GM19239 (cell line): ENCODE measurements at regions not wholly inside any gene's neighbourhood (a gene's known extent, or its start where the extent isn't known, plus 50 kb on each side); places are given as distances from the start of the nearest gene placed in this dataset.

Source experiments
- DNase-seq: peaks from one replicate; pipeline ENCODE4 v3.0.0; 2011; ENCODE audit warnings: low spot score; ENCODE audit not compliant: insufficient read length
- FAIRE-seq: peaks from 2 replicates; lab custom pipeline; 2011; peaks lifted over from hg19 to GRCh38; lab: Jason Lieb, UNC

DNA sequence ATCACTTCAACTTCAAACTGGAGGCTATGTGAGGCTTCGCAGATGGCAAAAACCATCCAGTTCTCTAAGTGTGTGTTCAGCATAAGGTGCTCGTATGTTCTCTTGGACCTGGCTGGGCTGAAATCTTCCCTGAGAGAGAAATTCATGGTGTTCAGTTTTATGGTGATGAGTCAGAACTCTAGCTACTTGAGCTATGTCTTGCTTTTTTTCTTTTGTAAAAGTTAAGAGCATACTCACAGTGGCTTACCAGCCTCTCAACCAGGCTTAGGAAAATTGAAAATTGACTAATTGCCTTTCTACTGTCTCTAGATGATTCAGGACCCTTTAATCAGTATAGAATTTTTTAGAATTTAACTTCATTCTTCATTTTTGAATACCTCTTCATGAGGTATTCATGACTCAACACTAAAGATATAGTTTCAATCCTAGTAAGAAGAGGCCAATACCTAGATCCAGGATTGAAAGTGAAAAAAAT lies 617.5 kb downstream of the TBL1XR1 start:
- no peak for DNase-seq
- FAIRE-seq: peak; percentile 64

DNA sequence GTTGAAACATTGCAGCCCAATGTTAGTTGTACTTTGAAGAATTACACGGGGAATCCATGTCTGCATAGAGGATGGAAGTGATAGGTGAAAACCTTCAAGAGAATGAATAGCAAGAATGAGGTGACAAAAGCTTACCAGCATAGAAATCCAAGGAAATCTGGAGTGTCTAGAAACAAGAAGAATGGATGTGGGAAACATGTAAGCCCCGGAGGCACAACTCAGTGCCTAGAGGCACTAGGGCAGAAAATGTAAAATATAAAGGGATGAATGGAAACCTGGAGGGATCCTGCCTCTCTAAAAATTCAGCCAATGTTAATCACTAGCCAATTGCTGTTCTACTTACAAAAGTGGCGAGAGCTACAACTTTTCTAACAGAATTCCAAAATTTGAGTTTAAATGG lies 619.0 kb downstream of the TBL1XR1 start:
- no peak for DNase-seq
- FAIRE-seq: no peak

DNA sequence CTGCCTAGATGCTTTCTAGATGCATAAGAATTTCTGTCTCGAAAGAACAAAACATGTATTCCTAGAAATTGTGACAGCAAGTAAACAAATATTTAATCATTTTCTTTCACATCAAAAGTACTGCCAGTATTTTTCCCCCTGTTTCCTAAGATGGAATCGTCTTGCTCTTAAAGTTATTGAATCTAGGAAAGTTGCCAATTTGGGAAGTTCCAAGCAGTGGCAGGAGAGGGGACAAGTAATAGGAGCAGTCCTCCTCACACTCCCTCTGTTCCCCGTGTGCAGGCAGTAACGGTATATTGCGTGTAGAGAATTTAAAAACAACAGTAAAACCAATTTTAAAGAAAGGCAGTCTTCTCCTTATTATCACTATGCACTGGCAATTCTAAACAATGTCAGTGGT lies 619.8 kb downstream of the TBL1XR1 start:
- FAIRE-seq: no peak
- DNase-seq: no peak

DNA sequence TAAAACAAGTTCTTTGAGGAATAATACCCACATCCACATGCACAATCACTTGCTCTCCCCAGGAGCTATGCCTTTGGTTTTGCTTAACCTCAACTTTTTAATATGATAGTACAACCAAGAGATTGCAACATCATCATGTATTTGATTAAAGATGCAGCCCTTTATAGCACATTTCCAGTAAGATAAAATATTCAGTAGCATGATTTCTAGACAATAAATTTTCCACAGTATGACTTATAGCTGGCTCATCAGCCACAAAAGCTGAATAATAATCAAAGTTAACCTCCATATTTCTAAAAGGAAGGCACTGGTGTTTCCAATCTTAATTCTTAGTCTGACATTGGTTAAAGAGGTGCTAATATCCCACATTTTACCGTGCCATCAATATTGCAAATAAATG lies 622.5 kb downstream of the TBL1XR1 start:
- FAIRE-seq: no peak

DNA sequence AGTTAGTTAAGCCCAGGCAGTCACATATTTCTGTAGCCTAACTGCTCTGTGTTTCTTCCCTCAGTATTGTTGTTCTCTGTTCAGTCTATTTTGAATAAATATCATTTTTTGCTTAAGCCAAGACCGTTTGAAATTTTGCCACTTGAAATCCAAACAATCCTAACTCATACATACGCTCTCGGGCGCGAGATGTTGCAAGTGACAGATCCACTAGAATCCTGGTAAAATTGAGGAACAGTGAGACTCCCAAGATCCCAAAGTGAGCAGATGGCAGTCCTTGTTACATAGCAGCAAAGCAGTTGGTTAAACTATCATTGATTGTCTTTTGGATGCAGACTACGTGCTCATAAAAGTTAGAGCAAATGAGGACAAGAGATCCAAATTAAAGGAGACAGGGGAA lies 625.4 kb downstream of the TBL1XR1 start:
- FAIRE-seq (no peak), DNase-seq (no peak)

More for the DNA sequence above, 622.5 kb downstream of the TBL1XR1 start:
- DNase-seq: no peak

DNA sequence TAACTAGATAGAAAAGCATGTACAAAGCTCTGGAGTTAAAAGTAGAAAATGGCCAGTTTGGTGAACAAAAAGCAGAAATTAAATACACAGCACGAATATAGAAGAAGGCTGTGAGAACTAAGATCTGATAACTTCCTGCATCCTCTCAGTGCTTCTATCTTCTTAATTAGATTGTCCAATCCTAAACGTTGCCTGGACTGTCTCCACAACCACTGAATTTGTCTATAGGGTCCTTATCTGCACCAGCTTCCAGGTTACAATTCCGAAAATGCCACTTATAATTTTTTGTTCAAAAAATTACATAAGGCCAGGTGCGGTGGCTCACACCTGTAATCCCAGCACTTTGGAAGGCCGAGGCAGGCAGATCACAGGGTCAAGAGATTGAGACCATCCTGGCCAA lies 626.3 kb downstream of the TBL1XR1 start:
- FAIRE-seq (no peak), DNase-seq (no peak)

DNA sequence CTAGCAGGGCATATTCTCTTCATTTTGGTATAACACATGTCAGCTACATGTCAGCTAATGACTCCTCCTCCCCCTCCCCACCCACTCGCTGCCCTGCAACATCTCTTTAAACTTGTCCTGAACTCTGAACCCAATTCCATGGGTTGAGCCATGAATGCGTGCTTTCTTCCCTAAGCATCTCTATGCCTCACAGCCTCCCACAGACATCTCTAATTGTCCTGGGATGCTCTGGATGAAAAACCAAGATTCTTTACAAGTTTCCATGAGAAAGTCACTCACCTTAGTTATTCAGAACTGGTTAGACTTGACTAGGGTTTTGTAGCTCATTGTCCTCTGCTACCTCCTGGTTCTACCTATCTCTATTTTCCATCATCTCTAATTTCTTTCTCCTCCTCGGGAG lies 629.1 kb downstream of the TBL1XR1 start:
- DNase-seq (no peak), FAIRE-seq (no peak)

DNA sequence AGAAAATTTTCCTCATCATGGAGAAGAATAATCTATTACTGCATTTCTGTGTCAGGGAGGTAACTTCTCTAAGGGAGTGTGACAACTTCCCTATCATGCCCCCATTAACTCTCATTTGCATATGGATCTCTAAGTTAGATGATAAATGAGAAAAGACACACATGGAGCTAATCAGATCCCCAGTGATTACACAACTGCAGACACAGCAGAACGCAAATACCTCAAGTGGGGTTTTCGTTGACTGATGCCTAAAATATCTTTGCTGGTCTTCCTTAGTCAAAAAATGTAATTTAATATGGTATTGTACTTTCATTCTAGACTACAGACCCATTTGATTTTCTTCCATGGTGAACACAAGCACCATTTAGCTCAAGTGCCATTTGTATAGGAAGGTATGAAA lies 630.5 kb downstream of the TBL1XR1 start:
- no peak for DNase-seq
- no peak for FAIRE-seq

DNA sequence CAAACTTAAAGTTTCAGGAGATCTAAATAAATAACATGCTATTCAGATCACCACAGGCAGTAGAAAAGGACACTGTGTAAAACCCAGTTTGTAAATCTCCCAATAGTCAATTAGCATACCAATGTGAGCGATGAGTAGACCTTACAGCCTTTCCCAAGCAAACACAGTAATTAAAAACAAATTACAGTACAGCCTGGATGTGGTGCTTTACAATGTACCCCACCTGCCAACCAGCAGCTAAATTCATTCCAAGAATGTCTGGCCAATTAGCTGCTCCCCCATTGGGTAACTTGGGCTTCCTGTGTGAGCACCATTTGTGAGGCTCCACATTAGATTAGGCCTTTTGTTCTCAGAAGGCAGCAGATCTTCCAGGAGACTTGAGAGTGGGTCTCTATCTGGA lies 635.0 kb downstream of the TBL1XR1 start:
- FAIRE-seq (no peak), DNase-seq (no peak)

DNA sequence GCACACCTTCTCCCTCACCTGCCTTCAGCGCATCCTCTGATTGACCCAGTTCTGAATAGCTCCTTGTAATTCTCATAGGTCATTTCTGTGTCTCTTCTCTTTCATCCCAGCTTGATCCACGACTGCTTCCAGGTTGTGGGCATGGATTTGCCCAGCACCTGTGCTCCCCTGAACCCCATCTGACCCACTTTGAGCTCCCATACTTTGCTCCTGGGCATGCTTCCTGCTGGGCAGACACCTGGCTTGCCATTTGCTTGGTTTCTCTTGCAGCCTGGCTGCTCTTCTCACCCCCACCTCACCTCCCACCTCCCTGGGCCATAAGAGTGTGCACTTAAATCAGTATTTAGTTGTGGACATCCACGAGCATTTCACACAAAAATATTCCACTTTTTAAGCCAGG lies 635.5 kb downstream of the TBL1XR1 start:
- no peak for FAIRE-seq
- no peak for DNase-seq

DNA sequence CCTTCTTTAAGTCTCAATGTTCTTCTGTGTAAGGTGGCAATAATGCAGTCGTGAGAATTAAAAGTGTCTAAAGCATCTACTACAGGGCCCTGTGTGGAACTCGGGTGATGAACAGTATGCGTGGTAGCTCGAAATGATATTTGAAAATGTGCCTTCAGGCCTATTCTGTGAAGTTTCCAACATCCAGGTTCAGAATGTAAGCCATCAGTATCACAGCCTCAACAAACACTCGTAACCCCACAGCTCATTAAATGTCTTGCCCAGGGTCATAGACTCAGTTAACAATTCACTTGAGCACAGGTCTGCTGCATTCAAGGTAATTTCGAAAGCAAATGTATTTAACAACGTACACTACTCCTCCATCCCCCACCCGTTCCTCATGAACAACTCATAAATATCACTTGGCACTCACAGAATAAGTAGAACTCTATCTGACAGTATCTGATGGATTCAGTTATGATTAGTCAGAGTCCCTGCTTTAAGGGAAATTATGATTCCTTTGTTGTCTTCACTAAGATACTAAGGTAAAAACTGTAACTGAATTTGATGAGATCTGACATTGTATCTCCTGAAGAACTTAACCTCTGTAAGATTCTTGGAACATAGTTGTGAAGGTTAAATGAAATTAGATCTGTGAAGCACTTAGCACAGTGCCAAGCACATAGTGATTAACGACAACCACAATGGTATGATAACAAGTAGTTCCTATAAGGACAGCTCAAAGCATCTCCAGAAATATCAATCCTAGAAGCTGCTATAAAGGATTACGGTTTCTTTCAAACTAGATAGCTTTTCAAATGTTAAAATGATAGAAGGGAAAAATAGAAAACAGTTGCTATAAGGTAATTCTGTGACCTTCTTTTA lies 642.3 kb downstream of the TBL1XR1 start:
- FAIRE-seq: no peak
- DNase-seq: no peak

DNA sequence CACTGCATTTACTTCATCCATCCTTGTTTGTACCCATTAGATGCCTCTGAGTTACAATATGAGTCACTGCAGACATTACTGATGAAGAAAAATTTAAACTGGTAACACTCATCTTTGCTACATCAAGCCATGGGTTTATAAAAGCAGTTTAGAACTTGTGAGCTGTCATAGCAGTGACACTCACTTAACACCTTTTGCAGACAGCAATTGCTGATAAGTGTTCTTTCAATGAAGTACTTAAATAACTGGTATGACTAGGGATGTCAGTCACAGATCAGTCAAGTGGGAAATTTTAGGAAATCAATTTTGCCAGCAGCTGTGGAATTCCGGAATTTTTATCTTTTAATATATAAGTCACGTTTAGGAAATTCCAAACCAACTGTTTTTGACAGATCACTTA lies 643.0 kb downstream of the TBL1XR1 start:
- FAIRE-seq: no peak
- no peak for DNase-seq

DNA sequence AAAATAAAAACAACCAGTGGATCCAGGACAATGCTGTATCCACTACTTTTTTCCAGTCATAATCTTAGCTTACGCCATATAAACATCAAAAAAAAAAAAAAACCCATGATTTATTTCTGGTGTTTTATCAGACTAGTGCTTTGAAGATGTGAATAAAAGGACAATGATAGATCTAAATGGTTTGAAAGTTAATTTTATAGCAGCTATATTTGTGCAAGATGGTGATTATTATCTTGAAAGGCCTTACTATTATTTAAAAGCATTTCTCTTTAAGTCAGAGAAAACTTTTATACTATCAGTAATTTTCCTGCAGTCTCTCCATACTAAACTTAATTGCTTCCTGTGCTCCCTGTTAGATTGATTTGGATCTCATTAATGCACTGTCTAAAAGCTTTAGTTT lies 670.3 kb downstream of the TBL1XR1 start:
- DNase-seq: no peak
- no peak for FAIRE-seq

DNA sequence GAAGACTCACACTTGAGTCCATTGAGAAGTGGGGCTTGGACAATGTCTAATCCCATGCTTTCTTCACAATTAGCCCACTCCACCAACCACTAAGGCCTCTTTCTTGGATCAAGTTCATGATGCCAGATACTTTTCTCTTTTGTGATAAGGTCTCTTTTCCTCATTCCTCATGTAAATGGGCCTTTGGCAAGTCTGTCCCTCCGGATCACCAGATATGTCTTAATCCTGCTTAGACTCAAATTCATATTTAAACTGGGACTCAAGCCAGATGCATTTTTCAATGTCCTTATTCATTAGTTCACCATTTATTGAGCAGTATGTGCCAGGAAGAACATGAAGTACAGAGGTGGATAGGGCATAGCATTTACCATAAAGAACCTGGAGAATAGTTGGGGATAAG lies 671.1 kb downstream of the TBL1XR1 start:
- FAIRE-seq: no peak
- DNase-seq: no peak

DNA sequence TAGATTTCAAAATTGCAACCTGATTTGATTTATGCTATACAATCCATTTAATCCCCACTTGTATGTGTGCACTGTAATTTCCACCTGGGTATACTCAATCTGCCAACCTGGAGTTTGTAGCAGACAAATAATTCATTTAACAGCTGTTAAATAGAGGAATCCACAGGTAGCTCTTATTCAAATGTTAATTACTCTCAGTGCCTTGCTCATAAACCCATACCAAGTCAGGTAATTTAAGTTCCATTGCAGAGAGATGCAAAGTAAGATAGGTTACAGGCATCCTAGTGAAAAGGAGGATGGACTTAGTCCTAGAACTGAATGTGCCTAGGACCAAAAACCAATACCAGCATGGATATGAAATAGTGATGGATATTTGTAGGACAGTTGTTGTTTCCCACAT lies 674.2 kb downstream of the TBL1XR1 start:
- no peak for FAIRE-seq
- DNase-seq: no peak

DNA sequence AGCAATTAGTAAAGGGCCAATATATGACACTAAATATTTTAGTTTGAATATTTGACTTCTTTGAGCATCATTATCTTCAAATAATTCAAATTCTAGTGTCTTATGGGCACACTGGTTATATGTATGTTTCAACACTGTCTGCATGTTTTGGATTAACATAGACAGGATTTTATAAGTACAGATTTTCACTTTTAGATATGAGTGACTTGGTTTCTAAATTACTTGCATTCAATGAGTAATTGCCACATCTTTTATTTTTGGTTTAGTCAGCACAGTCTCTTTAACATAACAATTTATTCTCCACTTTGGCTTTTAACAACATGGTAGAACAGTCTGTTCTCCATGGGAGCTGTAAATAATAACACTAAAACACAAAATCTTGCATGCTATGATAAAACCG lies 674.8 kb downstream of the TBL1XR1 start:
- DNase-seq (no peak), FAIRE-seq (no peak)

DNA sequence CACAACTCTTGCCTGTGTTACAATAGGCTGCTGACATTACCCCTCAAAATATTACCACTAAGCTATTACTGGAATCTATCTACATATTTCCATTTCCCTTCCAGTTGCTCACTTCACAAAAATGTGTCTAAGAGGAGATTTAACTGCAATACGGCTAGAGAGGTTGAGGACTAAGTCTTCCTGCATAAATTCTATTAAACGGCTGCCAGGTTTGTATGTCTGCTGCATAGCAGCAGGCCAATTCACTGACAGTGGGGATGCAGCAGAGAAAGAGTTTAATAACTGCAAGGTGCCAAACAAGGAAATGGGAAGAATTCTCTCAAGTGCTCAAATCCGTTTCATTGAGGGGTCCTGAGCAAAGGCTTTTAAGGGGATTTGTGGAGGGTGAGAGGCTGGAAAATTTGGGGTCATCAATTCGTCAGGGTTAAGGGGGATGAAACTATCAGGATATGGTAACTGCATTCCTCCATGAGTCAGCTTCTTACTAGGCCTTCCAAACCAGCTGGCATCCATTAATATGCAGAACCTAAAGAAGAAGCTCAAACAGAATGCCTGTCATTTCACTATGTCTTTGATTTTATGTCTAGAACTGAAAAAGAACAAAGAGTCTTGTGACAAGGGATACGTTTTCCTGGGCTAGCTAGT lies 675.6 kb downstream of the TBL1XR1 start:
- no peak for DNase-seq
- FAIRE-seq: no peak

DNA sequence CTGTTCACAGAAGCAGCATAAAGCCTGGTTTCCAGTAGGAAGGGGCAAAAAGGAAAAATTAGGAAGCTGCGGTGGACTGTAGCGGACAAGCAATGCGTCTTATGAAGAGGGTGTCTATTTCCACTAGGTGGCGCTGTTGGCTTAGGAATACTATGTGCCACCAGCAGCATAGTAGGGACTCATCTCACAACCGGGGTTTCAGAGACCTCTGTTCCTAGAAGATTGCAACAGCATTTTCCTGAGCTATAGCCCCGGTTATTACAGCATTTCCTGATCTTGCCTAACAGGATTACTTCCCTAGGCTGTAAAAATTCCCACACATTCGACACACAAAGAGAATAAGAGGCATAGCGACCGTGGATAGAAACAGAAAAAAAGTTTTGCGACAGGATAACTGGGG lies 683.0 kb downstream of the TBL1XR1 start:
- FAIRE-seq (no peak), DNase-seq (no peak)

DNA sequence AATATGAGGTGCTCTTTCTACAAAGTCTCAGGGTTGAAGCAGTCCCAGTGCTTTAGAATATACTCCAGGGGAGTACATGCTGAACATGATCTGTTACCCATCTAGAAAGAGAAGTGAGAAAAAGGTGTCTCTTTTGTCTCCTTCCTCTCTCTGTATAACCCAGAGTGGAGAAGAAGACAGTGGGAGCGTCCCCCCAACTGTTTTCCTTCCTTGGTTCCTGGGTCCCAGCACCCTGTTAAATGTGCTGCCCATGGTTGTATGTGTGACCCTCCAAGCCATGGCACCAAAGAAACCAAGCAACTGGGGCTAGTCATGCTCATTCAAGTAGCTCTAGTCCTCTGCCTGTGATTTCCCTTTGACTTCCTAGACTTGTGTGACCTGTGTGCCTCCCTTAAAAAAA lies 683.7 kb downstream of the TBL1XR1 start:
- DNase-seq: no peak
- FAIRE-seq: no peak

DNA sequence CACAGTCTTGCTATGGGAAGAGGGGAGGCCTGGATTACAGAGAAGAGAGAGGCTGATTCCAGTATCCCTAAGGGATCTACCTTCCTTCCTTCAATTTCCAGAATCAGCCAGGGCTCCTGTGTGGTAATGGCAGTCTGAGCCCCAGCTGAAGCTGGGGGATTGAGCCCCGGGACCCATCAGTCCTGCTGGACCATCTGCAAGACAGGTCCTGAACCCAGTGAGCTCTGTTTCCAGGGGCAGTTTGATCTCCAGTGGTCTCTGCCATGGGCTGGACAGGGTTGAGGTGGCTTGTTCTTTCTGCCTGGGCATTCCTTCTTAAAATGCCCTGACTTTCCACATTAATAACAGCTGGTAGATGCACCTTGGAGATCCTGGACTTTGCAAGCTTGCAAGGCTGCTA lies 685.2 kb downstream of the TBL1XR1 start:
- DNase-seq: no peak
- FAIRE-seq: no peak

DNA sequence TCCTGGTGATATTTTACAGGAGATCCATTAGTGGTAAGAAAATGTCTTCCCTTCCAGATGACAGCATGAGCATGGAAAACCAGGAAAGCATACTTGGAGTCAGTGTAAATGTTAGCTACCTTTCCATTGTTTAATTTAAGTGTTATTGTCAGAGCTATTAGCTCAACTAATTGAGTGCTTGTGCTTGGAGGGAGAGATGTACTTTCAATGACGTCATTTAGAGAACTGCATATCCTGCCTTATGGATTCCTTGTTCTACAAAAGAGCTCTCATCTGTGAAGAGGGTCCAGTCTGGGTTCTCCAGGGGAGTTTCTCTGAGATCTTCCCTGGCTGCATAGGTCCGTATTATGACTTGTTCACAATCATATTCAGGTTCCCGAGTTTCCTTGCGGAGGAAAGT lies 687.2 kb downstream of the TBL1XR1 start:
- no peak for FAIRE-seq
- no peak for DNase-seq
